ENCODE measurements at regions not wholly inside any gene's neighbourhood (a gene's known extent, or its start where the extent isn't known, plus 50 kb on each side); places are given as distances from the start of the nearest gene placed in this dataset.

DNA sequence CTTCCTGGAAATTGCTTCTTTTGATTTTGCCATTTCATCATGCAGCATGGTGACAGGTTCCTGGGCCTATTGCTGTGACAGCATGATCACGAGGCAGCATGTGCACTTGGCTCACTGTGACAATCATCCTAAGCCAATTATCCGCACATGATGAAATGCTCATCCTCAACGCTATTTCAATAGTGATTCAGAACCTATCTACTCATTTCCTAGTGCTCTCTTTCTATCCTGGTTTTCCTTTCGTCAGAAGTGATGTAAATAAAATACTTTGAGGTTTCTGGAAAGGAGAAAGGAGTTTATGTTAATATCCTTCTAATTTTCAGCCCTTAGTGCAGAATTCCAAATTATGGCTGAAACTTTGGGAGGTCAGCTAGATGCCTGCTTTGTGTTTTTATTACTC, 110.6 kb upstream of the ADAMTS5 start:
- no peak for TF ChIP-seq POLR2A (IDR thresholded peaks at IDR 0.05; ENCODE audit: low read length)
- no peak for TF ChIP-seq GATA1 (IDR thresholded peaks at IDR 0.05; ENCODE audit: low read depth, low read length)
